HG03139 (cell line): ENCODE measurements at regions not wholly inside any gene's neighbourhood (a gene's known extent, or its start where the extent isn't known, plus 50 kb on each side); places are given as distances from the start of the nearest gene placed in this dataset.
A peak's percentile ranks its signal among the peaks of the same experiment; 100 is the strongest.

ENCODE experiments used
- ATAC-seq: cut with Tn5 transposase; IDR thresholded peaks from one replicate; pipeline ENCODE4 v1.9.1; 2021; ENCODE audit not compliant: unreplicated experiment

- ATAC-seq, result no peak
Observed at GRCh38 chr18:45168866-45169600, 446.2 kb upstream of the SLC14A2 start.

DNA sequence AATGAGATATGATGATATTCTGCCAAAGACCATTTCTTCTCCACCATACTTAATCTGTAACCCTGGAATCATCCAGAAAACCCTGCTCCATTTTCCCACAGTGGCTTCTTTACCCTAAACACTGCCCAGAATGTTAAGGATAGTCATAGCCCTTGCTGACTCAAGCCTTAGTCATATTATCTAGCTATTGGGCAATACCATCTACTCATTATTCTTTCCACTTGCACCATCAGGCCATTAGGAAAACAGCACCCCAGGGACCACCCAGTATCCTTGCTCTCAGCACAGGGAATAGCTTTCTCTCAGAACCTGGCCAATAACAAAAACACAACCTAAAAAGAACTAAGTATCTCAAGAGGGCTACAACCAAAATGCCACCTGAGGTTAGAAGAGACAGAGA is 445.7 kb upstream of the SLC14A2 start:
- no peak for ATAC-seq

DNA sequence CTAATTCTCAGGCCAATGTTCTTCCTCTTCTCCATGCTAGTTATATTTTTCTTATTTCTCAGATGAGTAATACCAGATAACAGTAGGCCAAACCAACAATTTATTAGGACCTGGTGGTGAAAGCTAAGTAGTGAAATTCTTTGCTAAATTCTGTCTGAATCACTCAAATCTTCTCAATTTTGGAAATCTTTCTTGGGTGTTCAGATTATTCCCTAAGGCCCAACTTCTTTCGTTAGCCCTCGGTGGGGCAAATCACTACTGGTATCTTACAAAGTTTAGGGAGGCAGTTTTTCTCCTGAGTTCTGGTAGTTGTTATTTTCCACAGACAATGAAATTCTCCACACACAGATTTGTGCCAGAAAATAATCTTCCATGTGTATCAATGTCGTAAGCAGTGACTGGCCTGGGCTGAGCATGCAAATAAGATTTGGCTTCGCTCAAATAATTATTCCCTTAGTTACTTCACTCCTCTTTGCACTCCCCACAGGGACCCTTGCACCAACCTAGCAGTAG is 443.5 kb upstream of the SLC14A2 start:
- no peak for ATAC-seq

- no peak for ATAC-seq
Observed at GRCh38 chr18:45173327-45173726, 441.9 kb upstream of the SLC14A2 start.

DNA sequence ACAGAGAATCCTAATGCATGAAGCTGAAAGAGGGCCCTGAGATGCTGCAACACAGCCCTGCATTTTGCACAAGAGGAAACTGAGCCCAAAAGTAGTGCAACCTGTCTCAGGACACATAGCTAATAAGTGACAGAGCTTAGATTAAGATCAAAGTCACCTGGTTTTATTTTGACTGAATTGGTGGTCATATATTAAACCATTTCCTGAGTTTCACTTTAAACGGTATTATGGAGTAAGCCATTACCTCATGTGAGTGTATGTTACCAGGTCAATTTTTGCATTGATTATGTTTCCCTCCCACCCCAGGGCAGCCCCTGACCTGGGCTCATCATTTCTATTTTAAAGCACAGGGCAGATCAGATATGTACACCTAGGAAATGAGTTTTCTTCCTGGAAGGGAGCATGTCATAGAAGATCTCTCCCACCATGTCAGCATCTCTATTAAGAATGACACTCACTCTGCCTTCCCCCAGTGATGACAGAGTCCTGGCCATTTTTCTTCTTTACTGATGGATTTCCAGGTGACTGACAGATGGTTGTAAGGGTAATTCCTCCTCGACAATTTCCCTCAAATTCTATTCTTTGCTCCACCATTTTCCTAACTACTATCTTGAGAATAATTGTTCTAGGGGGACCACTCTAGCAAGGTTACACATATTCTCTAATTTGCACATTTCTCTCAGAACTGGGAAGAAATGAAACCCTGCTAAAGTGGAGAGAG is 441.3 kb upstream of the SLC14A2 start:
- peak; percentile 81 for ATAC-seq

DNA sequence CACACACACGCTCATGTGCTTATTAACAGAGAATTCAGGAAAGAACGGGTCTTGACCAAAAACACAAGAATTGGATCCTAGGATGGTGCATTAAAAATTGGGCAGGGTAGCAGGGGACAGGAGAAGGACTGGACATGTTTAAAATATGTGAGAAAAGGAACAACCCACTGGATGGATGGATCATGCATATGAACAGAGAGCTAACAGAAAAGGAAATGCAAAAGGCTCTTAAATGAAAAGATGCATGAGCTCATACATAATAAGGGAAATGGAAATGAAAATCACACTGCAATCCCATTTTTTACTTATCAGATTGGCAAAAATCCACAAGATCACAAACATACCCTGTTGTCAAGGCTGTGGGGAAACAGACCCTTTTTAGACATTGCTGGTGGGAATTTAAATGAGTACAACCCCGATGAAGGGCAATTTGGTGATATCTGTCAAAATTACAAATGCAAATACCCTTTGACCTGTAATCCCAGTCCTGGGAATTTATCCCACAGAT is 440.6 kb upstream of the SLC14A2 start:
- ATAC-seq, result no peak

DNA sequence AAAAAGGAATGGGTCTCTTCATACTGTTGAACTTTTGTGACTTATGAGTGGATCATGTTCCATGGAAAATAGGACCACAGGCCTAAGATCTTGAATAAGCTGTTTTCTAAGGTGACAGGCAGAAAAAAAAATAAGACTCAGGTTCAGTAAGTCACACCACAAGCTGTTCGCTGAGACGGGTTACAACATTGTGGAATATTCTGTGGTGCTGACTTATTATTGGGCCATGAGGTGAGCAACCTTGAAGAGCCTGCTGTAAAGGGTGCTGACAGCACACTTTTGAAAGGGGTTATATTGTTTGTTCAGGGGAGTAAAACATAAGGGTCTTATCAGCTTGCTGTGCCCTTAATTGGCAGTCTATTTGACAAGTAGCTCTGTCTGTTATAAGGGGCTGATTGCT is 439.8 kb upstream of the SLC14A2 start:
- no peak for ATAC-seq

- ATAC-seq, result no peak
Observed at GRCh38 chr18:45186832-45187231, 428.4 kb upstream of the SLC14A2 start.

- no peak for ATAC-seq
Observed at GRCh38 chr18:45191795-45192194, 423.5 kb upstream of the SLC14A2 start.

- peak; percentile 97 for ATAC-seq
Observed at GRCh38 chr18:45197526-45197970, 417.7 kb upstream of the SLC14A2 start.

GRCh38 chr18:45198526-45198925 is 416.8 kb upstream of the SLC14A2 start:
- no peak for ATAC-seq

GRCh38 chr18:45201029-45201428 is 414.2 kb upstream of the SLC14A2 start:
- no peak for ATAC-seq

DNA sequence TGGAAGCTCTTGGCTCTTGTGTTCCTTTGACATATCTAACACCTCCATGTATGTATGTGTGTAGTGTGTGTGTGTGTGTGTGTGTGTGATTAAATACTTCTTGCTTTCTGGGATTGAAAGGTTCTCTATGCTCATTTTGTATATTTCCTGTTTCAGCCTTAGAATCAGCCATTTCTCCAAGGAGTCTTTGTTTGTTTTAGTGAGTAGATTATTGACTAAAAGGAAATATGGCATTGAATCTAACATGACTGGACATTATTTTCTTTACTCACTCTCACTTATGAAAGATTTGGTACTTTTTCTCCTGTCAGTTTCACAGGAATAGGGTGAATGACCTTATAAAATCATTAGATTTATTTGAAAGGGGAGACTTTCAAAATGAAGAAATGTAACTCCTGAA is 413.8 kb upstream of the SLC14A2 start:
- ATAC-seq, result no peak

GRCh38 chr18:45202061-45202460 is 413.2 kb upstream of the SLC14A2 start:
- ATAC-seq, result no peak

DNA sequence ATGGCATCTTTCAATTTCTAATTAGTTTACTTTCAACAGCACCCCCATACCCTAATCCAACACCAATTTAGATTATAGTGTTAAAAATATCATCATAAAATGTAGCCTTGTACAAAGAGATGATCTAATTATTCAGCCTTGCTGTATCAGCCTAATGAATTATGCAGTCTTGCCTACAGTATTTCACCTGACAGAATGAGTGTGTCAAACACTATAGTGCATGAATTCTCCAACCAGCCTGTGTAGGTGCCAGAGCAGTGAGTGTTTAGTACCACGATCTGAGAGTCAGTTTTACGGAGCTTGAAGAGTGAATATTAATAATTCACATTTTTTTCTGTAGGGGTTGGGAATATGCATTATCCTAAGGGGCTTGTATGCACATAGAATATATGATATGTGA is 411.6 kb upstream of the SLC14A2 start:
- ATAC-seq, result no peak

GRCh38 chr18:45207328-45207727 is 407.9 kb upstream of the SLC14A2 start:
- no peak for ATAC-seq

DNA sequence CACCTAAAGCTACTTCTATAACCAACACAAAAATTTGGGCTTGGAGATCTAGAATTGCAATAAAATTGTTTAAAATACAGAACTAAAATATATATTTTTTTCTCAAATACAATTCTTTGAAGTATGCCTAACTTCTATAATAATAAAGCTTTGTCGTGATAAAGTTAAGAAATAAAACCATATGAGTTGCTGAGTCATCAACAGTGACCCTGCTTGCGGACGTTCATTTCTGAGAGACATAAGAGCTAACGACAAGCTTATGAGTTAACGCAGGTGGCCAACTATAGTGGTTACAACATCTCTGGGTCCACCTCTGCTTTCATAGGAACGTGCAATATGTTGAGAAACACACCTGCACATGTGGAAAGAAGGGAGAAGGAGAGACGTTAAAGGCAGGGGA is 407.1 kb upstream of the SLC14A2 start:
- ATAC-seq, result no peak

DNA sequence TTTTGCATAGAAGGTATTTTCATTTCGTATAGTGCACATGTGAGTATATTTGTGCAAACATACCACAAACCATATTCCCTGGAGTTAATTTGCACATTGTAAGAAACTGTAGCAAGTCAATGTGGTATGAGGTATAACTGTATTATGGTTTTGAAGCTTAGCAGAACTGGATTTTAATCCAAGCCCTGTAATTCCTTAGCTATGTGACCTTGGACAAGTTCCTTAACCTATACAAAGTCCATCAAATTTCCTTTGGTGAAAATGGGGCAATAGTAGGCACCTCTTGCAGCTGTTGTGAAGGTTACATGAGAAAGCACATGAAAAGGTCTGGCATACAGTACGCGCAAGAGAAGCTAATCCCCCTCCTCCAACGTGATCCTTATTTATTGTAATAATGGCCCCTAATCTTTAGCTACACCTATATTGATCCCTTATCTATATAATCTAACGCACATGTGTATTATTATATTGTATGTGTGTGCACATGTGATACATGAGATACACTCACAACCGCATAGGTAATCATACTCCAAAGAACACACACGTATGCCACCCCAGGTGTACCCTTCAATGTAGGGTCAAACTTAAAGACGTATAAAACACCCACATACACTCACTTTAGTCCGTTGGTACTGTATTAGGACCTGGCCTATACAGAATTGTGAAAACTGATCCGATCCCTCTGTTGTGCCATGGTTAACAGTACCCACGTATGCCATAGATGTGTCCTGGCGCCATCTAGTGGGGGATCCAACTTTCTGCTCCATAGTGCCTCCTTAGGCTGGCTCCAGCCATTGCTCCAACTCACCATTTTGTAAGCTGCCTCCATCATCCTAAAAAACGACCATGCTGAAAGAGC is 402.9 kb upstream of the SLC14A2 start:
- peak; percentile 95 for ATAC-seq

DNA sequence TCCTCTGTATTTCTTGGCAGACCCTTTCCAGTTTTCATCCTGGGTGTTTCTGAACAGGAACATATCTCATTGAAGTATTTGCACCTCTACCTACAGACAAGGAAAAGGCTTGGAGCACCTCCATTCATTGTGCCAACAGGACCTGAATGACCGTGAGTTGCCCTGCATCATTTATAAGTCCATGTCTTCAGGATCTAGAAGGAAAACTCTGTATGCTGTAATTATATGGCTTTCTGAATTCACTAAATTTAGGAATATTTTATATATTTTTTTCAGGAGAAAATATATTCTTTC is 402.3 kb upstream of the SLC14A2 start:
- no peak for ATAC-seq

DNA sequence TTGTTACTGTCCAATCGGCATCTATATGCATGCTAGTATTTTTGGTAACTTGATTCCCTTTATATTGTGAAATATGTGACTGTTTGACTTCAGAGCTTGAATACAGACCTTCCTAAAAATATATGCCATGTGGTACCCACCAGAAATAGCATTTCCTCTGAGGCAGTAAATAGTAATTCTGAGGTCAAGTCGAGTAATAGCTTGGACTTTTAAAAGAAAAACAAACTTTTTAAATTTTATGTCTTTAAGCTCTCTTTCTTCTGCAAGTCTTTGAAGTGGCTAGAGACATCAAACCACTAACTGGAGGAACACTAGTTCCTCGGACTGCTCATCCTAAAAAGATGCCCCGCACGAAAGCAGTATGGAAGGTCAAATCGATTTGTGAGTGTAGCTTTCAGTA is 396.8 kb upstream of the SLC14A2 start:
- ATAC-seq, result no peak

GRCh38 chr18:45221363-45221762 is 393.9 kb upstream of the SLC14A2 start:
- no peak for ATAC-seq
